ENCODE measurements at regions not wholly inside any gene's neighbourhood (a gene's known extent, or its start where the extent isn't known, plus 50 kb on each side); places are given as distances from the start of the nearest gene placed in this dataset.

DNA sequence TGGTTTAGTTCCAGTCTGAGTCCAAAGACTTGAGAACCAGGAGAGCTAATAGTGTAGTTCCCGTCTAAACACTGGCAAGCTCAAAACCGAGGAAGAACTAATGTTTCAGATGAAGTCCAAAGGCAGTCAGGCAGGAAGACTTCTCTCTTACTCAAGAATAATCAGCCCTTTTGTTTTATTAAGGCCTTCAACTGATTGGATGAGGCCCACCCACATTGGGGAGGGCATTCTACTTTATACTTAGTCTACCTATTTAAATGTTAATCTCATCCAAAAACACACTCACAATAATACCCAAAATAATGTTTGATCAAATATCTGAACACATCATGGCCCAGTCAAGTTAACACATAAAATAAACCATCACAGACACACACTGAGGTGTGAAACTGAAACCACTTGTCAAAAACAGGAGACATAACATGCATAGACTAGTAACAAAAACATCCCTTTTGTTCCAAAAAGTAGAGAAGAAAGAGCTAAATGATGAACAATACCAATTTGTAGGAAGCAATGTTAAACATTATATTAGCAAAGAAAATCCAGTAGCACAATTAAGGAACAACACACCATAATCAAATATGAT lies 50.2 kb upstream of the SENP6 start:
- Histone ChIP-seq H3K4me1 (replicated peaks in 1 of 2; ENCODE audit: control insufficient read depth in 2 of 2, insufficient read depth in 2 of 2, low read length in 2 of 2) (no peaks in the 10 kb centered on the region), H3K4me3 (no peak overlapping the region), H3K27me3 (ENCODE audit: control insufficient read depth in 2 of 2, insufficient read depth in 2 of 2, low read length in 2 of 2) (0 out of 5 replicates have a peak, but pooled peaks cover 0 to 3% of the 10 kb centered on the region in 2 experiments), H3K4me2 (ENCODE audit: insufficient read depth, low read length) (no peak overlapping the region), H3K36me3 (ENCODE audit: control insufficient read depth, insufficient read depth, low read length) (no peaks in the 10 kb centered on the region), H3K79me2 (ENCODE audit: control insufficient read depth, insufficient read depth, low read length) (no peaks in the 10 kb centered on the region), H3K27ac (ENCODE audit: extremely low read depth, low read depth, low read length) (no peak overlapping the region), H3K9ac (ENCODE audit: insufficient read depth in 1 of 2, low read depth in 2 of 2, low read length in 2 of 2) (no peak overlapping the region), H2AFZ (ENCODE audit: low read depth, low read length) (no peak overlapping the region), H4K20me1 (replicated peaks; ENCODE audit: control insufficient read depth, insufficient read depth, low read length) (no peaks in the 10 kb centered on the region), H3K9me1 (ENCODE audit: control insufficient read depth, insufficient read depth, low read length) (no peaks in the 10 kb centered on the region), H3K9me3 (replicated peaks; ENCODE audit: control insufficient read depth, insufficient read depth, low read depth, low read length) (no peaks in the 10 kb centered on the region)
- TF ChIP-seq RBM25 (IDR thresholded peaks at IDR 0.05; ENCODE audit: low read depth, low read length, severe bottlenecking) (peak; percentile 65), FOXM1 (IDR thresholded peaks at IDR 0.05; ENCODE audit: low read depth) (0 out of 2 replicates have a peak, but pooled peaks have one; percentile 15), FOXM1 (CRISPR knock-in tag; IDR thresholded peaks at IDR 0.05; ENCODE audit: low read depth) (no peak), NR2C1 (IDR thresholded peaks at IDR 0.05) (no peak), NR2C1 (tag; IDR thresholded peaks at IDR 0.05) (no peak), ZNF134 (CRISPR knock-in tag; conservative IDR thresholded peaks at IDR 0.05) (peak; percentile 96)
- FAIRE-seq (no peak), DNase-seq (ENCODE audit: extremely low read depth in 1 of 4, low spot score in 3 of 4) (no peak), ATAC-seq (no peak)
- in situ Hi-C loops (cut with MboI): no loop called here
- WGBS (ENCODE audit: insufficient coverage, low coverage, missing lambda C conversion rate): 0% methylated on average over 2 of the region's 2 CpGs
- intact Hi-C loops (cut with micrococcal nuclease): no loop called here
- ChIA-PET POLR2A (no interaction called here), CTCF (ENCODE audit: low intra/inter-chr PET ratio) (no interaction called here)
- no TSS peak for BruUV-seq (replicated peaks)

Data from K562 (cell line).